Stomach (tissue), 4 donors: ENCODE measurements at regions not wholly inside any gene's neighbourhood (a gene's known extent, or its start where the extent isn't known, plus 50 kb on each side); places are given as distances from the start of the nearest gene placed in this dataset.

ENCODE experiments used
- CTCF ChIP-seq, 7 experiments: fragments of 450-650 bp in 4 of 7; fragments of 200-600 bp in 3 of 7; sonication (generic) in 3 of 7; IDR thresholded peaks; one replicate each; pipeline ENCODE4 v1.5.1; 2016 to 2019; ENCODE audit warnings: antibody characterized with exemption in 7 of 7, control low read depth in 2 of 7, mild to moderate bottlenecking in 1 of 7
- POLR2A ChIP-seq, 4 donors: fragments of 450-650 bp; IDR thresholded peaks; one replicate each; pipeline ENCODE4 v1.6.1; 2016; ENCODE audit warnings: antibody characterized with exemption in 4 of 4, control low read depth in 2 of 4, mild to moderate bottlenecking in 1 of 4, moderate library complexity in 1 of 4
- POLR2AphosphoS5 ChIP-seq, 3 donors: sonication (generic); formaldehyde crosslinking; IDR thresholded peaks; one replicate each; pipeline ENCODE4 v1.6.1; 2016; ENCODE audit warnings: antibody characterized with exemption in 3 of 3

- TF ChIP-seq CTCF (IDR thresholded peaks at IDR 0.05) (no peak), POLR2A (IDR thresholded peaks at IDR 0.05) (no peak), POLR2AphosphoS5 (IDR thresholded peaks at IDR 0.05) (no peak)
Observed at GRCh38 chr1:23614032-23614660, 54.8 kb upstream of the ID3 start.
